Tibial nerve (tissue), 4 donors: ENCODE measurements at regions not wholly inside any gene's neighbourhood (a gene's known extent, or its start where the extent isn't known, plus 50 kb on each side); places are given as distances from the start of the nearest gene placed in this dataset.

ENCODE experiments used
- DNase-seq, 2 donors: peaks; one replicate each; pipeline ENCODE4 v3.0.0-alpha.2; 2019; ENCODE audit warnings: low spot score in 2 of 2
- H3K27ac ChIP-seq, 4 donors: fragments of 200-600 bp; sonication (generic) in 3 of 4; one replicate each; pipeline ENCODE4 v1.5.1; 2017 to 2019; ENCODE audit warnings: mild to moderate bottlenecking in 1 of 4
- H3K27me3 ChIP-seq, 2 donors: fragments of 200-600 bp; sonication (generic) in 1 of 2; one replicate each; pipeline versions ENCODE4 v1.5.1 to v1.6.0; 2017 to 2019
- H3K36me3 ChIP-seq, 3 donors: fragments of 200-600 bp; sonication (generic); one replicate each; pipeline ENCODE4 v1.5.1; 2018 to 2019
- H3K4me1 ChIP-seq, 4 donors: fragments of 200-600 bp; sonication (generic) in 3 of 4; one replicate each; pipeline ENCODE4 v1.5.1; 2017 to 2019
- H3K4me3 ChIP-seq, 4 donors: fragments of 200-600 bp; sonication (generic) in 3 of 4; one replicate each; pipeline ENCODE4 v1.5.1; 2017 to 2019; ENCODE audit warnings: mild to moderate bottlenecking in 1 of 4, moderate library complexity in 1 of 4
- H3K9me3 ChIP-seq, 4 donors: fragments of 200-600 bp; sonication (generic) in 3 of 4; one replicate each; pipeline ENCODE4 v1.5.1; 2017 to 2019
- EP300 ChIP-seq, 2 donors: sonication (generic); formaldehyde crosslinking; IDR thresholded peaks; one replicate each; pipeline ENCODE4 v1.6.1; 2017; ENCODE audit warnings: antibody characterized with exemption in 2 of 2, mild to moderate bottlenecking in 1 of 2
- POLR2A ChIP-seq, 2 donors: fragments of 450-650 bp; IDR thresholded peaks; one replicate each; pipeline ENCODE4 v1.6.1; 2017; ENCODE audit warnings: antibody characterized with exemption in 2 of 2, mild to moderate bottlenecking in 2 of 2, moderate library complexity in 2 of 2
- WGBS, 2 donors: methylation state at CpG; one replicate each; pipeline ENCODE4 v1.1.5; 2018; 5-methylcytosine and 5-hydroxymethylcytosine counted together
- TF ChIP-seq, protein P1 (sequence below), 5 experiments: fragments of 200-600 bp in 3 of 5; fragments of 450-650 bp in 2 of 5; sonication (generic) in 3 of 5; IDR thresholded peaks; one replicate each; pipeline ENCODE4 v1.5.1; 2016 to 2019; ENCODE audit warnings: antibody characterized with exemption in 5 of 5, mild to moderate bottlenecking in 3 of 5, moderate library complexity in 2 of 5

DNA sequence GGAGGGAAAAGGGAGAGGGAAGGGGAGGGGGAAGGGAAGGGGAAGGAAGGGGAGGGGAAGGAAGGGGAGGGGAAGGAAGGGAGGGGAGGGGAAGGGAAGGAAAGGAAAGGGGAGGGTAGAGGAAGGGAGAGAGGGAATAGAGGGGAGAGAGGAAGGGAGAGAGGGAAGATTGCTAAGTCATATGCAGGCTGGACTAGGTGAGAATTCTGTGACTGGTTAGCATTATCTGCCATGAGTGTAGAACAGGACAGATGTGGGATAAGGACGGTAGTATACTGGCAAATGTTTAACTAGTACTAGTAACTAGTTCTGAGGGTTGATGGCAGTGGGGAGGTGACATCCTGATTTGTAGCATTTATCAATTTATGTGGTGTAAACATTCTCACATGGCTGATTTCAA lies 203.5 kb upstream of the RAD23B start:
- no peak overlapping the region for H3K4me3 ChIP-seq
- no peaks in the 10 kb centered on the region for H3K9me3 ChIP-seq
- TF ChIP-seq EP300 (IDR thresholded peaks at IDR 0.05) = no peak
- TF ChIP-seq, protein P1, sequence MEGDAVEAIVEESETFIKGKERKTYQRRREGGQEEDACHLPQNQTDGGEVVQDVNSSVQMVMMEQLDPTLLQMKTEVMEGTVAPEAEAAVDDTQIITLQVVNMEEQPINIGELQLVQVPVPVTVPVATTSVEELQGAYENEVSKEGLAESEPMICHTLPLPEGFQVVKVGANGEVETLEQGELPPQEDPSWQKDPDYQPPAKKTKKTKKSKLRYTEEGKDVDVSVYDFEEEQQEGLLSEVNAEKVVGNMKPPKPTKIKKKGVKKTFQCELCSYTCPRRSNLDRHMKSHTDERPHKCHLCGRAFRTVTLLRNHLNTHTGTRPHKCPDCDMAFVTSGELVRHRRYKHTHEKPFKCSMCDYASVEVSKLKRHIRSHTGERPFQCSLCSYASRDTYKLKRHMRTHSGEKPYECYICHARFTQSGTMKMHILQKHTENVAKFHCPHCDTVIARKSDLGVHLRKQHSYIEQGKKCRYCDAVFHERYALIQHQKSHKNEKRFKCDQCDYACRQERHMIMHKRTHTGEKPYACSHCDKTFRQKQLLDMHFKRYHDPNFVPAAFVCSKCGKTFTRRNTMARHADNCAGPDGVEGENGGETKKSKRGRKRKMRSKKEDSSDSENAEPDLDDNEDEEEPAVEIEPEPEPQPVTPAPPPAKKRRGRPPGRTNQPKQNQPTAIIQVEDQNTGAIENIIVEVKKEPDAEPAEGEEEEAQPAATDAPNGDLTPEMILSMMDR (IDR thresholded peaks at IDR 0.05) = no peak
- TF ChIP-seq POLR2A (IDR thresholded peaks at IDR 0.05) = no peak
- WGBS, 2 donors = 67 to 96% methylated on average over 1 of the region's 1 CpG
- DNase-seq = no peak
- H3K27me3 ChIP-seq = no peaks in the 10 kb centered on the region
- H3K36me3 ChIP-seq = no peaks in the 10 kb centered on the region
- H3K4me1 ChIP-seq = no peaks in the 10 kb centered on the region
- H3K27ac ChIP-seq = no peak overlapping the region

GRCh38 chr9:107080130-107080529 lies 202.9 kb upstream of the RAD23B start:
- no peaks in the 10 kb centered on the region for H3K36me3 ChIP-seq
- DNase-seq = no peak
- H3K4me1 ChIP-seq = no peaks in the 10 kb centered on the region
- 60 to 68% methylated on average over 3 of the region's 3 CpGs for WGBS, 2 donors
- H3K27me3 ChIP-seq = no peaks in the 10 kb centered on the region
- no peak overlapping the region for H3K27ac ChIP-seq
- H3K9me3 ChIP-seq = no peaks in the 10 kb centered on the region
- TF ChIP-seq POLR2A (IDR thresholded peaks at IDR 0.05) (no peak), EP300 (IDR thresholded peaks at IDR 0.05) (no peak)
- TF ChIP-seq, protein P1 (IDR thresholded peaks at IDR 0.05) = no peak
- H3K4me3 ChIP-seq = no peak overlapping the region

- TF ChIP-seq POLR2A (IDR thresholded peaks at IDR 0.05) = no peak
- no peak for TF ChIP-seq EP300 (IDR thresholded peaks at IDR 0.05)
- TF ChIP-seq, protein P1 (IDR thresholded peaks at IDR 0.05) = no peak
- H3K36me3 ChIP-seq = no peaks in the 10 kb centered on the region
- no peaks in the 10 kb centered on the region for H3K27me3 ChIP-seq
- DNase-seq = no peak
- peaks cover 0 to 8% (median 0%) of the 10 kb centered on the region in 4 donors for H3K9me3 ChIP-seq
- H3K4me3 ChIP-seq = no peak overlapping the region
- WGBS, 2 donors = 44 to 98% methylated on average over 2 of the region's 2 CpGs
- no peak overlapping the region for H3K27ac ChIP-seq
- no peaks in the 10 kb centered on the region for H3K4me1 ChIP-seq
Measured at GRCh38 chr9:107086460-107086859, 196.6 kb upstream of the RAD23B start.

DNA sequence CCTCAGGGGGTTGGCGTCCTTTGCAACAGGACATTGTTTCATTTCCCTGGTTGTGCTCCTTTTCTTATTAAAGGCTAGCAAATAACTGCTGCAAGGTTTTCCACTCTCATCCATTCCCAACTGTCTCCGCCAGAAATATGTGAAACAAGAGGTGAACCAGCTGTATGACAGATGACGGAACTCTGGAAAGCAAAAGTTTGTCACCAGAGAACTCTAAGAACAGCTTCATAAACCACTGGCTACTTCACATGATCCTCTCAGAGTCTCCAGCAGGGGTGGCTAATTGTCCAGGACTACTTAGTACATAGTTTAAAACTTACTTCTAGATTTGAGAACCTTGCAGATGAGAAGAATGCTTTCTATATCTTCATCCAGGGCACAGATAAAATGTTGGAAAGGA lies 195.9 kb upstream of the RAD23B start:
- no peak overlapping the region for H3K4me3 ChIP-seq
- H3K27me3 ChIP-seq = no peaks in the 10 kb centered on the region
- no peak overlapping the region for H3K27ac ChIP-seq
- H3K4me1 ChIP-seq = no peaks in the 10 kb centered on the region
- peaks cover 0 to 8% (median 0%) of the 10 kb centered on the region in 4 donors for H3K9me3 ChIP-seq
- no peak for DNase-seq
- no peaks in the 10 kb centered on the region for H3K36me3 ChIP-seq
- 89 to 91% methylated on average over 3 of the region's 3 CpGs for WGBS, 2 donors
- TF ChIP-seq, protein P1 (IDR thresholded peaks at IDR 0.05) = no peak
- TF ChIP-seq EP300 (IDR thresholded peaks at IDR 0.05) = no peak
- TF ChIP-seq POLR2A (IDR thresholded peaks at IDR 0.05) = no peak

DNA sequence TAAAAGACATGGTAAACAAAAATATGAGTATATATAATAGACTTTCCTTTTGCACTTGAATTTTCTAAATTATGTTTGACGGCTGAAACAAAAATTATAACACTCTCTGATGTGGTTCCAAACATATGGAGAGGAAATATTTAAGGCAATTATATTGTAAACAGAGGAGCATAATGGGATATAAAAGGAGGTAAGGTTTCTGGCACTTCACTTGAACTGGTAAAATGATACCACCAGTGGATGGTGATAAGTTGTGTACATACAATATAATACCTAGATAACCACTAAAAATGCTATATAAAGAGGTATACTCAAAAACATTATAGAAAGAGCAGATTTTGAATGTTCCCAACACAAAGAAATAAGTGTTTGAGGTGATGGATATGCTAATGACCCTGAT lies 192.9 kb upstream of the RAD23B start:
- Histone ChIP-seq H3K27me3 (no peaks in the 10 kb centered on the region), H3K4me3 (no peak overlapping the region), H3K27ac (no peak overlapping the region), H3K36me3 (no peaks in the 10 kb centered on the region), H3K9me3 (peaks cover 0 to 8% (median 0%) of the 10 kb centered on the region in 4 donors), H3K4me1 (no peaks in the 10 kb centered on the region)
- 90 to 92% methylated on average over 1 of the region's 1 CpG for WGBS, 2 donors
- TF ChIP-seq, protein P1 (IDR thresholded peaks at IDR 0.05) = no peak
- no peak for TF ChIP-seq EP300 (IDR thresholded peaks at IDR 0.05)
- TF ChIP-seq POLR2A (IDR thresholded peaks at IDR 0.05) = no peak
- no peak for DNase-seq
